Activated T-helper 9 cell treated with anti-CD3 and anti-CD28 coated beads, Interleukin-2, amount 50 U/mL, for 16 hours (primary cell): ENCODE measurements at regions not wholly inside any gene's neighbourhood (a gene's known extent, or its start where the extent isn't known, plus 50 kb on each side); places are given as distances from the start of the nearest gene placed in this dataset.
"Not testable (repeated sequence)": the region's sequence is repeated elsewhere in the genome, so short reads cannot be mapped to it uniquely, and the experiment has no call there.

Experiments
- DNase-seq: peaks from one replicate; pipeline ENCODE4 v3.0.0-alpha.2; 2020; ENCODE audit warnings: low read depth

DNA sequence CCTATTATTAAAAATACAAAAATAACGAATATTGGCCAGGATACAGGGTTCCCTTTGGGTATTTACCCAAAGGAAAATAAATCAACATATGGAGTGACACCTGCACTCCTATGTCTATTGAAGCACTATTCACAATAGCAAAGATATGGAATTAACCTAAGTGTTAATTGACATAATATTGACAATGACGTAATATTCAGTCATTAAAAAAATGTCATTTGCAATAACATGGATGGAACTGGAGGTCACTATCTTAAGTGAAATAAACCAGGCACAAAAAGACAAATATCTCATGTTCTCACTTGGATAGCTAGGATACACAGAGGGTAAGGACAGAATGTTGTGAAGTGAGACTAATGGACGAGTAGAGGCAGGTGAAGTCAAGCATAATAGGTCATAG is 326.3 kb upstream of the PTGER4 start:
- DNase-seq: no peak

DNA sequence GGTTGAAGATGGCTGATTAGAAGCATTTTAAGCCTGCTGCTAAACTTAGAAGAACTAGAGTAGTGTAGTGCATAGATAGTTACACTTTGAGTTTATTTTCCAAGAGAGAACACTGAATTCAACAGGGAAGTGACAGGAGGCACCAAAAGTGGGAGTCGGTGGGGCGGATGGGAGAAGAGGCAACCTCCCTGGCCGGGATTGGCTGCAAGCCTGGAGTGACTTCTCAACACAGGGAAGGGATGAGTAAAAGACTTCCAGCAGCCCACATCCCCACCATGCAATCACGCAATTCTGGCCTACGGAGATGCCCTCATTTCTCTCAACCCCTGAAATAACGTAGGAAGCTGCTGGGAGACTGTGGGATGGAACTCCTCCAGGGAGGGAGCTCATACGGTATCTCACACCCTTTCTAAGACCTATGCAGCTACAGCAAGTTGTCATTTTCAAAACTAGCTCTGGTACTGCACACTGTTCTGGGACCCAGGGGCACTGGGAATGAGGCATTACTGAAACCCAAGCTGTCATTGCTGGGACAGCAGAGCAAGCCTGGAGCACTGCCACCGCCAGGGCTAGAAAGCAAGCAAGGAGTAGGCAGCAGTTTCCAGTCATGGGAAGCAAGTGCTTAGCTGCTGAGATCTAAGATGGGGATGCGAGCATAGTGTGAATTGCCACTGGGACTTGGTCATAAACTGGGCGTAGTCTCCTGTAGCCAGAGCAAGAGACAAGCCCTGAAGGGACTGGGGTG is 331.6 kb upstream of the PTGER4 start:
- DNase-seq: no peak

DNA sequence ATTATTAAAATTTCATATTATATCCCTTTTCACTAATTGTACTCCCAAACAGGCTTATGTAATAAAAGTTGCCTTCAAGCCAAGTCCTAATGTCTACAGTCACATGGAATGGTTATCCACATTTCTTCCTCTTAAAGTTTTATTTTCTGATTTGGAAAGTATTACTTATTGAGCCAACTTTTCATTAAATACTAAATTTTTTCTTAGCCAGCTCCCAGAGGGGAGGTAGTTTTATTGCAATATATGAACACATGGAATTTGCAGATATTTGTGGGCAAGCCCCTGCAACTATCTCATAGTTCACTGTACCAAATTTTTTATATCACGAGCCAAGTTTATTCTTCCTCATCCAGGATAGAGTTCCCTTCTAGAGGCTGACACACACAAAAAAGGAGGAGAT is 332.8 kb upstream of the PTGER4 start:
- DNase-seq: no peak

DNA sequence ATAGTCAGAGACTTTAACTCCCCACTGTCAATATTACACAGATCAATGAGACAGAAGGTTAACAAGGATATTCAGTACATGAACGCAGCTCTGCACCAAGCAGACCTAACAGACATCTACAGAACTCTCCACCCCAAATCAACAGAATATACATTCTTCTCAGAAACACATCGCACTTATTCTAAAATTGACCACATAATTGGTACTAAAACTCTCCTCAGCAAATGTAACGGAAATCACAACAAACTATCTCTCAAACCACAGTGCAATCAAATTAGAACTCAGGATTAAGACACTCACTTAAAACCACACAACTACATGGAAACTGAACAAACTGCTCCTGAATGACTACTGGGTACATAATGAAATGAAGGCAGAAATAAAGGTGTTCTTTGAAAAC is 341.3 kb upstream of the PTGER4 start:
- DNase-seq: not testable (repeated sequence)

DNA sequence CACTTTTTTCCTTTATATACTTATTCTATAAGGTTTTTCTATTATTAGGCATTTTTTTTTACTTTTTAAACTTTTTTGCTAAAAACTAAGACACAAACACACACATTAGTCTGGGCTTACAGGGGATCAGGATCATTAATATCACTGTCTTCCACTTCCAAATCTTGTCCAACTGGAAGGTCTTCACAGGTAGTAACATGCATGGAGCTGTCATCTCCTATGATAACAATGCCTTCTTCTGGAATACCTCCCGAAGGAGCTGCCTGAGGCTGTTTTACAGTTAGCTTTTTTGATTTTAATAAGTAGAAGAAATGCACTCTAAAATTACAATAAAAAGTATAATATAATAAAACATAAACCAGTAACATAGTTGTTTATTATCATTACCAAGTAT is 345.5 kb upstream of the PTGER4 start:
- DNase-seq: no peak

DNA sequence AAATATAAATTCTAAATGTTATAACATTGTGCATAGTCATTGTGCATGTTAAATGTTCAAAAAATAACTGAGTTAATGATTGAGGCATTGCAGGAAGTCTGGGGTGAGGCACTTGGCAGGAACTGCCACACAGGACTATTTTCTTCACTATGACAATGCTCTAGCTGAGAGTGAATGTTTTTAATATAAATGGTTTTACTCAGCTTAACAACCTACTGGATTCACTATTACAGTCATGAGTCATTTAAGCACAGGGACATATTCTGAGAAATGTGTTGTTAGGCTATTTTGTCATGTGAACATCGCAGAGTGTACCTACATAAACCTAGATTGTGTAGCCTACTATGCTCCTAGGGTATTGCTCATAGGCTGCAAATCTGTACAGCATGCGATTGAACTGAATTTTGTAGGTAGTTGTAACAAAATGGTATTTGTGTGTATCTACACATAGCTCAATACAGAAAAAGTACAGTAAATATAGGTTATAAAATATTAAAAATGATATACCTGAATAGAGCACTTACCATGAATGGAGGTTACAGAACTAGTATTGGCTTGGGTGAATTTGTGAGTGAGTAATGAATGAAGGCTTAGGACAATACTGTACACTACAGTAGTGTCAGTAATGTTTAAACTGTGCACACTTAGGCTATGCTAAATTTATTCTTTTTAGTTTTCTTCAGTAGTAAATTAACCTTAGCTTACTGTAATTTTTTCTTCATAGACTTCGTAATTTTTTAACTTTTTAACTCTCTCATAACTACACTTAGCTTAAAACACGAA is 346.1 kb upstream of the PTGER4 start:
- DNase-seq: peak; percentile 5

DNA sequence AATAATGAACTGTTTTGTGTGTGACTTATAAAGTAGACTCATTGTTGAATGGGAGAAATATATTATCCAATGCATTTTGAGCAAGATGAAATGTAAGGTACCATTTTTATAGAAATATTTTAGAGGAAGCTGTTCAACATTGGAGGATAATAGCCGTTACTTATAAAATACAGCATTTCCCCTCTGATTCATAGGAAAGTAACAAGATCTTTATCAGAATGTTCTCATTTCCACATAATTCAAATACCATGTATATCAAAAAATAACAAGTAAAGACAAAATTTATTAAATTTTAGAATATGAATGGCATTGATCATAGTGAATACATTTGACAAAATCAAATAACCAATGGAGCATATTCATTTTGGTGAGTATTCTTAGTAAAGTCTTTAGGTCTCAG is 346.7 kb upstream of the PTGER4 start:
- DNase-seq: no peak

DNA sequence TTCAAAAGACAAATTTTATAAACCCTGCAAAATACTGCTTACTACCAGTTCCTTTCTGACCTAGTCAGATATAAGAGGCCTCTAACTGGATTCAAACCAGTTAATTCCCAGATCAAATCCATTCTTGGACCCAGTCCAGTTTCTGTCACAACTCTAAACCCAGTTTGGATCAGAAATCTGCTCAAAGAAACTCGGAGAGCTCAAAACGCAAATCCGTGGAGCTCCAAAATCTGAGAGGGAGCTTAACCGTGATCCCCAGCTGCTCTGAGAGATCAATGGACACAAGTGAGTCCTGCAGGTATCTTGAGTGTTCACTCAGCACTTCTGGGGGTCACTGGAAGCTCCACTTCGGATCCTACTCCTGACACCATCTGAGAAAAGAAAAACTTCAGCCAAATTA is 348.1 kb upstream of the PTGER4 start:
- no peak for DNase-seq

DNA sequence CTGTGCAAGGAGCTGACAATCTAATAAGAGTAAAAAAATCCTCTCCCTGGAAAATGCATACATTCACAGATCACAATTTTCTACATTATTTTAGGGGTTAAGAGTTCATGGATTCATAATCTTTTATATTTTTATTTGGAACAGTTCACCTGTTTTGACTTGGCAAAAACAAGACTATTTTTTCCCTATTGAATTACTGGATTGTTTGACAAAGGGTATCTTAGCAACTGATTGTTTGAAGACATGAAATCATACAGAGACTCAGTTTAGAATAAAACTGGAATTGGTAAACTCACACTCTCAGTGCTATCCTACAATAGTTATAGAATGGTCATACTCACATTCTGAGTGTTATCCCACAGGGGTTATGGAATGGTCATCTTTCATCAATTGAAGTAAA is 358.2 kb upstream of the PTGER4 start:
- DNase-seq: no peak

DNA sequence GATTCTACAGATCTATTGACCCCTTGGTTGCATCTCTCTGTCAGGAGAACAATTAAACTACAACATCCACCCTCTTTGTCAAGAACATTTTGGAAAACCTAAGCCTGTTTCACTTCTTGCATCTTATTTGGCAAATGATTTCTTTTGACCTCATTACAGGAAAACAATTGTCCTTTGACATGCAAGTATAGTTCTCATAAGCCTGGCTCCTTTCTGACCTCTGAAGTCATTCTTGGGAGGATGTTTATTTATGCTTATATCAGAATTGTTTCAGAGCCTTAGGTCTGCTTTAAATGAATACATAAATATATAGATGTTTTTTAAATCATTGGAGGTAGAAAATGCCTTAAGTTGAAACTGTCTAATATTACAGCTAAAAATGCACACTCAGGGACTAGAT is 361.3 kb upstream of the PTGER4 start:
- DNase-seq: no peak

DNA sequence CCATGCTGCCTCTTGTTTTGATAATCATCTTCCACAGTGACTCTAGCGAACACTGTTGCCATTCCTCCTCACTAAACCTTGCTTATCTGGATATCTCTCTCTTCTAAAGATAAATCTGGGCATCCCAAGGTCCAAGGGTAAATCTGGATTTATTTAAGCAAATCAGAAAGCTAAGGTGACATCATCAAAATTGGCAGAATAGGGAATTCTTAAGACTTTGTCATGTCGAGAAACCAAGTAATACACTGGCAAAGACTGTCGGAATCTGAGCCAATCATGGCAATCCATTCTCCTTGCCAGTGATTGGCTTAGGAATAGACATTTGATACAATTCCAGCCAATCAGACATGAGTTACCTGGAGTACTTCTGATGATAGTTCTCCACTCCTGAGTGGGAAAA is 362.7 kb upstream of the PTGER4 start:
- no peak for DNase-seq

DNA sequence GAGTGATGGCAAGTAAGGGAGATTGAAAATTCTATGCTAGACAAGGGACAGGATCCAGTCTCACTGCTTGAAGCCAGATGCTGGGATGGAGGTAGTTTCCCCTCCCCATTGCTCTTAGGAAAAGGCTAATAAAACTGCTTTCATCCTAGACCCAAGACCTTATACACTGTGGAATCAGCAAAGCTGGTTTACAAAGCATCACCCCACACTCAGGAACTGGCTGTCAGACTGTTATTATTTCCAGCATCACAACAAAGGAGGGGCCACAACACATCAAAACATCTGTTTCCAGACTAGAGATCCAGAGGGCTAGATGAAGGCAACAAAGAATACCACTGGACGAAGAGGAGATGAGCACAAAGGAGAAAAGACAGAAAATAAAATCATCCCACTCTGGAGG is 364.6 kb upstream of the PTGER4 start:
- no peak for DNase-seq

DNA sequence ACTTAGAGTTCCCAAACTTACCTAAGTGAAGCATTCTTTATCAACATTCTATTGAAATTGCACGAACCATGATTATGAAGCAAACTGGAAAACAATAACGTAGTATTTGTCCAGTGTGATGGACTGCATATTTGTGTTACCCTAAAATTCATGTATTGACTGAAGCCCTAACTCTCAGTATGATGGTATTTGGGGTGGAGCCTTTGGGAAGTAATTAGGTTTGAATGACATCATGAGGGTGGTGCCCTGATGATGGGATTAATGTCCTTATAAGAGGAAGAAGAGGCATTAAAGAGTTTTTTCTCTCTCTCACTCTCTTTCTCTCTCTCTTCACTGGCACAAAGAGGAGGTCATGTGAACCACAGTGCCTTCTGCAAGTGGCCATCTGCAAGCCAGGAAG is 365.4 kb upstream of the PTGER4 start:
- no peak for DNase-seq

DNA sequence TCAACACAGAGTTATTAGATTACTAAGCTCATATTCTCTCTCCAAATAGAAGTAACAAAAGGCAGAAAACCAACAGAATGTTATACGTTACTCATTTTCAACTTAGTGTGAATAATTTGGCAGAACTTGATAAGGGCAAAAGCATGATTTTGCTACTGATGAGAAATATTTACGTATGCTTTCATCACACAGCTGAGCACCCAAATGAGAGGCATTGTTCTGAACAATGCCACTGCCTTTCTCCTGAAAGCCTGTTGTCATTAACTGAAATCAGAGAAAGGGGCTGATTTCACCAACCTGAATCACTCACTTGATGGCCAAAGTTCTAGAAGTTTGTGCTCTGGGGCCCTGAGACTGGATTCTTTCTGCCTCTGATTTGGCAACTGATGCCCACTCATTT is 367.5 kb upstream of the PTGER4 start:
- no peak for DNase-seq

DNA sequence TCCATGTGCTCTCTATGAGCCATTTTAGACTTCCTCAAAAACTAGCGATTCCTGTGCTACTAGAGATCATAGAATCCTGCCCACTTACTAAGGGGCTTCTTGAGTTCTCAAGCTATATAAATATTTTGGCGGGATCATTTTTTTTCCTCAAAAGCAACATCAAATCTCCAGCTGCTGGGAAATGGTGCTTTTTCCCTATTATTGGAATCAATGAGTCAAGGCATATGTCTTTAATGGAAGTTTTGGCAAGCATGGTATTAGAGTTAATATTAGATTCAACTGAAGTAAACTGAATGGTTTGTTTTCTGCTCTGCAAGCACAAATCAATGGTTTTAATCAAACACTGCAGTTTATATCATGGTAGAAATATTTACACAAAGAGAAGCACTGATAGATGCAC is 369.9 kb upstream of the PTGER4 start:
- DNase-seq: no peak

DNA sequence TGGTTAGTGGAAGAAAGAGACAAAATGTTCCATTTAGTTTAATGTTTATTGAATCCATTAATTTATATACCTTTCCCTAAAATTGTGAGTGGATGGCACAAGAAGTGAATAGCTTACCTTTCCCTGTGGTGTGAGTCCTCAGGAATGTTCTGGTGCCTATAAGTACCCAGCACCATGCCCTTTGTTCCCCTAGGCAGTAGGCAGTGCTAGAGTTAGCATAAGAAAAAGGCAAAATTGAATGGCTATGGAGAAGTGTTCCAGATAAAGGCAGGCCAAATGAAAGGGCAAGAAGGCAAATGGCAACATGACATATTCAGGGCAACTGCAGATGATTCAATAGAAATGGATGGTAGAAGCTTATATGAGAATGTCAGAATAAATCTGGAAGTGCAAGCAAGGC is 370.8 kb upstream of the PTGER4 start:
- no peak for DNase-seq

DNA sequence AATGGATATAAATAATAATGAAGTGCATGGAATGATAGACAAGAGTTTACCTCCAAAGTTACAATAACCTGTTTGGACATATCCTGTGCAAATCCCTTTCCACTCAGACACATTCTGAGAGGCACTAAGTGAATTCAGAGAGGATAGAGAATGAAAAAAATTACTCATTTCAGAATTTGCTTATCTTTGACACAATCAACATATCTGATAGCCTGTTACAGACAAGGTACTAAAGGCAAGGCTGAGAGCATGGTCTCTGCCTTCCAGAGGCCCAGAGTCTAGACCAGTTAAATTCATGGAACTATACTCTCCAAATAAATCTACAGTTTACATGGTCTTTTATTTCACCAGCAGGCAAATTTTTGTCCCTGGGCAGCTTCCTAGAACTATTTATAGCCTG is 371.8 kb upstream of the PTGER4 start:
- DNase-seq: no peak

DNA sequence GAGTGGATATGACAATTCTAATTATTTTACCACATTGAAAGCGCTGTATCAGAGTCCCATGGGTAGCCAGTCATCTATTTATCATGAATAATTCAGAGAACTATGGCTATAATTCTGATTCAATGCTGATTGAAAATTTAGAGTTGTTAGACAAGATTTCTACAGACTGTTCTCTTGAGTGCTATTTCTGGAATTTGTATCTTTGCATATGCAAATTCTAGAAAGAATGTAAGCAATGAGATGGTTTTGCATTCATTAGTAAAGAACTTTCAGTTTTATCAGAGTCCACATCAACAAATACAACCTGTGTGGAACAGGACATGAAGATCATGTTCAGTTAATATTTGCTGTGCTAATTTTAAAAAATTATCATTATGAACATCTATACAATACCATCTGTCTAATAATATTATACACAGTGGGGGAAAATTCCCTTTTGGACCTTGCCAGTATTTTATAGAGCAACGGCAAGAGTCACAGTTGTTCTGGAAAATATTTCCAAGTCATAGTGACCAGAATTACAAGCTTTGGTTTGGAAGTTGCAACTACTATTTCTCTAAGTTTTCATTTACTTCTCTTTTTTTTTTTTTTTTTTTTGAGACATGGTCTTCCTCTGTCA is 372.7 kb upstream of the PTGER4 start:
- DNase-seq: no peak

DNA sequence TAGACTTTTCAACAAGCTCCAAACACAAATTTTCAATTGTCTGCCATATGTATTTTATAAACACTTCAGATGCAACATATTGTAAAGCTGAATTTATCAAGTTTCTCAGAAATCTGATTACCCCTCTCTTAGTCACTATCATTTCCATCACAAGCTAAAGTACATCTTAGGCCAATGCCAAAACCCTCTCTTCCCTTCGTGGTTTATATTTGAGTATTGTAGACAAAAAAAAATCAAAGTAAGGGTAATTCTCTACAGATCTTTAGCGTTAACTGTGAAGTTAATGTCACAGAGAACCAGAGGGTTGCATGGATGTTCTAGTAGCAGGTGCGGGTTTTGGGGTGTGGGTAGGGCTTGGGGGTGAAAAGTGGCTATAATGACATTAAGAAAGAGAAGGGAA is 387.7 kb upstream of the PTGER4 start:
- DNase-seq: no peak

DNA sequence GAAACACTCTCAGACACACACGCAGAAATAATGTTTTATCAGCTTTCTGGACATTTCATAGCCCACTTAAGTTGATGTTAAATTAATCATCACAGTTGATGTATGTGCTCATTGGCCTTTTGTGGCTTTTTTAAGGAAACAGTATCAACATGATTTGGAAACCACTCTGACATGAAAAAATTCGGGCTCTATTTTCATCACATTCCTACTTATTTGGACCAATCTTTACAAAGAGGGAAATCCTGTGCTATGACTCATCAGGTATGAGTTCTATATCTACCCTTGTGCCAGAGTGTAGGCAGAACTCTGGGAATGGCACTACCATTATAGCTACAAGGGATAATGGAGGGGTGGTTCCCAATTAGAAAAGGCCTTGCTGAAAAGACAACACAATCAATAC is 388.4 kb upstream of the PTGER4 start:
- no peak for DNase-seq

DNA sequence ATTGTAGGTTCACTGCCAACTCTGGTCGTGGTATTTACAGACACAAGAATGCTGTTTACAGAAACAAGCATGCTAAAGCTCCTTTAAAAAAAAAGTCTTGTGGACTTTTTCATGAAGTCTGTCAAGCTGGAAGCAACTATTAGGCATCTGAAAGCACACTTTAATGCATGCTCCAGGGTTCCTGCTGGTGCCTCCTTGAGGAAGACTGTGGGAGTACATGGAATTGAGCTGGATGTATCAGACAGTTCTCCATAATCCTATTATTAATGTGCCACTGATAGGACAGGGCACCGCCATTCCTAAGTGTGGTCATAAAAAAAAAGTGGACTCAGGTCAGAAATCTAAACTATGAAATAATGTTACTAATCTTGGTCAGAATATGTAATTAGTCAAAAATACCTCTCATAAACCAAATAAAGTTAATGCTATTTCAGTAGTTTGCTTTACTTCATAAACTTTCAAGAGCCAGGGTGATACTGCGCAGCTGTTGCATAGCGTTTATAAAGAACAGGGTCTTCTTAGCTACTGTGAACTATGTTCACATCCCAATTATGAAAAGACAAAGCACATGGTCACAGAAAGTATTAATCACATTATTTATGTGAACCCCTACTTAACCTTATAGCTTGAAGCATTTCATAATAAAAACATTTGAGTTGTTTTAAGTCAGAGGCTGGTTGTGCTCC is 390.8 kb upstream of the PTGER4 start:
- DNase-seq: no peak

DNA sequence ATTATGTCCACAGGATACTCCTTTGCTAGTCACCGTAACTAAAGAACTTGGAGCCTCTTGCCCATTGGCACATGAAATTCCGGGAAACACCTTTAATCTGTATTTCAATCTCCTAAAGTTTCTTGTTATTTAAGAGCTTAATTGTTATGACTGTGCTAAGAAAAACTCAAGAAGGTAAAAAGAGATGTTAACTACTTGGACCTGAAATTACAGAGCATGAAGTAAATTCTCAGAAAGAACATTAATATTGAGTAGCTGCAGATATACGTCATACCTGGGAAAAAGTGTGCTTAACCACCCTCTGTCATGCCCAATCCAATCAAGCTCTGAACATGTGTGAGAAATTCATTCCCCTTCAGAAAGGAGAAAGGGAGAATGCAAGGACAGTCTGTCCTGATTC is 394.9 kb upstream of the PTGER4 start:
- DNase-seq: no peak

DNA sequence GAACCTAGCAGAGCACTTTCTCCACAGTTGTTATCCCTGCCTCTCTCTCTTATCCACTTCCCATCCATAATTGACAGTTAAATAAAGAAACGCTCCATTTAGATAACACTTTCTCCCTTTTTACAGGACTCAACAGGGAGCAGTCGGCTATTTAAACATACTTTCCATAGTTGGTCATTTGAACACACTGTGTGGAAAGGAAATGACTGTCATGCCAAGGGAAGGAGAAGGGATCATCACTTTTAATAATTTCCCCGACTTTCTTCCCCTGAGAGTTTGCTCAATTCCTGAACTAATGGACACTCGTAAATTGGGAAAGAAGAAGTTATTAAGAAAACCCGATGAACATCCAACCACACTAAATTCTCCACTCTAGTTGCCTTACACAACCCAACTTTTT is 400.8 kb upstream of the PTGER4 start:
- no peak for DNase-seq
